Type B pancreatic cell (in vitro differentiated cells): ENCODE measurements at regions not wholly inside any gene's neighbourhood (a gene's known extent, or its start where the extent isn't known, plus 50 kb on each side); places are given as distances from the start of the nearest gene placed in this dataset.

Experiments
- DNase-seq: peaks from one replicate; pipeline ENCODE4 v3.0.0; 2021; ENCODE audit warnings: mixed read lengths; ENCODE audit not compliant: unreplicated experiment; ENCODE audit errors: extremely low spot score
- H3K27ac Mint-ChIP-seq: 2 replicates; pipeline ENCODE4 v1.8.0; 2021; ENCODE audit warnings: mild to moderate bottlenecking, mixed read lengths
- H3K27me3 Mint-ChIP-seq: 2 replicates; pipeline ENCODE4 v1.8.0; 2021; ENCODE audit warnings: mixed read lengths
- H3K36me3 Mint-ChIP-seq: 2 replicates; pipeline ENCODE4 v1.8.0; 2021; ENCODE audit warnings: mixed read lengths
- H3K4me1 Mint-ChIP-seq: one replicate; pipeline ENCODE4 v1.8.0; 2021; ENCODE audit warnings: mixed read lengths; ENCODE audit not compliant: unreplicated experiment
- H3K4me3 Mint-ChIP-seq: 2 replicates; pipeline ENCODE4 v1.8.0; 2021; ENCODE audit warnings: mild to moderate bottlenecking, mixed read lengths
- H3K9me3 Mint-ChIP-seq: 2 replicates; pipeline ENCODE4 v1.8.0; 2021; ENCODE audit warnings: mixed read lengths
- CTCF ChIP-seq: fragments of 200-600 bp; sonication (generic); conservative IDR thresholded peaks from 2 replicates; pipeline ENCODE4 v1.5.0; 2021; ENCODE audit warnings: antibody characterized with exemption, mild to moderate bottlenecking

- H3K4me3 Mint-ChIP-seq = no peak overlapping the region
- H3K27ac Mint-ChIP-seq = no peak overlapping the region
- no peak for TF ChIP-seq CTCF
Observed at GRCh38 chr16:85548375-85548774, 64.7 kb upstream of the GSE1 start.

GRCh38 chr16:85549766-85550421 is 63.2 kb upstream of the GSE1 start:
- no peak for DNase-seq
- Mint-ChIP-seq H3K9me3 (no peaks in the 10 kb centered on the region), H3K27ac (no peak overlapping the region), H3K27me3 (no peaks in the 10 kb centered on the region), H3K4me1 (peaks cover 24% of the 10 kb centered on the region), H3K36me3 (no peaks in the 10 kb centered on the region), H3K4me3 (no peak overlapping the region)
- no peak for TF ChIP-seq CTCF

More at GRCh38 chr16:85548375-85548774, 64.7 kb upstream of the GSE1 start:
- Mint-ChIP-seq H3K36me3 (no peaks in the 10 kb centered on the region), H3K27me3 (no peaks in the 10 kb centered on the region), H3K4me1 (peaks cover 21% of the 10 kb centered on the region), H3K9me3 (no peaks in the 10 kb centered on the region)
- no peak for DNase-seq

- no peak for DNase-seq
- H3K27ac Mint-ChIP-seq = no peak overlapping the region
- no peaks in the 10 kb centered on the region for H3K9me3 Mint-ChIP-seq
Observed at GRCh38 chr16:85550422-85550864, 62.7 kb upstream of the GSE1 start.

GRCh38 chr16:85550953-85551924 is 61.9 kb upstream of the GSE1 start:
- no peaks in the 10 kb centered on the region for H3K27me3 Mint-ChIP-seq
- H3K4me3 Mint-ChIP-seq = peak overlapping the region; percentile 67
- peaks cover 20% of the 10 kb centered on the region for H3K4me1 Mint-ChIP-seq
- no peaks in the 10 kb centered on the region for H3K36me3 Mint-ChIP-seq
- peak overlapping the region; percentile 71 for H3K27ac Mint-ChIP-seq
- no peak for DNase-seq
- TF ChIP-seq CTCF = no peak
- H3K9me3 Mint-ChIP-seq = no peaks in the 10 kb centered on the region

More at GRCh38 chr16:85550422-85550864, 62.7 kb upstream of the GSE1 start:
- H3K4me3 Mint-ChIP-seq = no peak overlapping the region
- peaks cover 20% of the 10 kb centered on the region for H3K4me1 Mint-ChIP-seq
- H3K36me3 Mint-ChIP-seq = no peaks in the 10 kb centered on the region
- no peak for TF ChIP-seq CTCF
- no peaks in the 10 kb centered on the region for H3K27me3 Mint-ChIP-seq

- peak overlapping the region; percentile 76 for H3K27ac Mint-ChIP-seq
- peak overlapping the region; percentile 81 for H3K4me3 Mint-ChIP-seq
- TF ChIP-seq CTCF = no peak
- H3K36me3 Mint-ChIP-seq = no peaks in the 10 kb centered on the region
- DNase-seq = no peak
- H3K9me3 Mint-ChIP-seq = no peaks in the 10 kb centered on the region
- H3K4me1 Mint-ChIP-seq = peaks cover 30% of the 10 kb centered on the region
- no peaks in the 10 kb centered on the region for H3K27me3 Mint-ChIP-seq
Observed at GRCh38 chr16:85552980-85553435, 60.1 kb upstream of the GSE1 start.
